OCI-LY1 (cell line): ENCODE measurements at regions not wholly inside any gene's neighbourhood (a gene's known extent, or its start where the extent isn't known, plus 50 kb on each side); places are given as distances from the start of the nearest gene placed in this dataset.

Experiments used
- H2AFZ ChIP-seq: fragments of 200-600 bp; sonication (generic), shearing (Covaris generic); 2 replicates; pipeline ENCODE4 v1.6.0; 2014; ENCODE audit warnings: antibody characterized with exemption, mild to moderate bottlenecking, low read length
- H3F3A ChIP-seq: fragments of 200-600 bp; sonication (generic), shearing (Covaris generic); 2 replicates; pipeline ENCODE4 v1.6.0; 2014; ENCODE audit warnings: mild to moderate bottlenecking, antibody characterized with exemption, low read length, moderate library complexity; ENCODE audit not compliant: insufficient read depth
- H3K27ac ChIP-seq: fragments of 200-600 bp; sonication (generic); 2 replicates; pipeline ENCODE4 v1.5.1; 2014; ENCODE audit warnings: low read length, mixed run types, mild to moderate bottlenecking, low read depth; ENCODE audit not compliant: poor library complexity, severe bottlenecking
- H3K27me3 ChIP-seq: fragments of 200-600 bp; sonication (generic); 2 replicates; pipeline ENCODE4 v1.6.0; 2014; ENCODE audit warnings: antibody characterized with exemption, mild to moderate bottlenecking, low read length, moderate library complexity; ENCODE audit not compliant: insufficient read depth
- H3K36me3 ChIP-seq: fragments of 200-600 bp; sonication (generic); 2 replicates; pipeline ENCODE4 v1.6.1; 2014; ENCODE audit warnings: mild to moderate bottlenecking, antibody characterized with exemption, low read length, moderate library complexity, mixed read lengths; ENCODE audit not compliant: insufficient read depth
- H3K4me1 ChIP-seq: fragments of 200-600 bp; sonication (generic); 2 replicates; pipeline ENCODE4 v1.5.1; 2014; ENCODE audit warnings: mild to moderate bottlenecking, low read length, moderate library complexity; ENCODE audit not compliant: insufficient read depth, severe bottlenecking
- H3K4me2 ChIP-seq: fragments of 200-600 bp; sonication (generic), shearing (Covaris generic); 2 replicates; pipeline ENCODE4 v1.6.1; 2014; ENCODE audit warnings: low read length
- H3K4me3 ChIP-seq: fragments of 200-600 bp; sonication (generic); 2 replicates; pipeline ENCODE4 v1.5.1; 2014; ENCODE audit warnings: low read length, low read depth, mild to moderate bottlenecking, mixed read lengths; ENCODE audit not compliant: poor library complexity, severe bottlenecking
- H3K79me2 ChIP-seq: fragments of 200-600 bp; shearing (Covaris generic); 2 replicates; pipeline ENCODE4 v1.6.1; 2016; ENCODE audit warnings: mixed run types, low read length, mixed read lengths; ENCODE audit not compliant: insufficient read depth
- H3K9ac ChIP-seq: fragments of 200-600 bp; sonication (generic), shearing (Covaris generic); 2 replicates; pipeline ENCODE4 v1.6.1; 2014; ENCODE audit warnings: mild to moderate bottlenecking, low read length, mixed read lengths
- H3K9me2 ChIP-seq: fragments of 200-600 bp; sonication (generic), shearing (Covaris generic); 2 replicates; pipeline ENCODE4 v1.6.1; 2014; ENCODE audit warnings: low read depth, mild to moderate bottlenecking, low read length, mixed read lengths
- H3K9me3 ChIP-seq: fragments of 200-600 bp; shearing (Covaris generic); 2 replicates; pipeline ENCODE4 v1.6.1; 2014; ENCODE audit warnings: low read length, mixed read lengths
- H4K20me1 ChIP-seq: fragments of 200-600 bp; sonication (generic), shearing (Covaris generic); 2 replicates; pipeline ENCODE4 v1.6.0; 2016; ENCODE audit warnings: mild to moderate bottlenecking, low read length; ENCODE audit not compliant: insufficient read depth
- CTCF ChIP-seq: fragments of 200-600 bp; sonication (generic), shearing (Covaris generic); IDR thresholded peaks from 2 replicates; pipeline ENCODE4 v1.5.1; 2017; ENCODE audit warnings: mild to moderate bottlenecking, antibody characterized with exemption, low read length, moderate library complexity, mixed read lengths
- EZH2 ChIP-seq: fragments of 200-600 bp; sonication (generic), shearing (Covaris generic); IDR thresholded peaks from 2 replicates; pipeline ENCODE4 v1.8.0; 2017; ENCODE audit warnings: borderline replicate concordance, mixed run types, mild to moderate bottlenecking, antibody characterized with exemption, low read length, moderate library complexity, mixed read lengths

GRCh38 chr1:57644667-57645066 lies 220.8 kb upstream of the DAB1 start:
- Histone ChIP-seq H3K4me1 (no peaks in the 10 kb centered on the region), H3K9me2 (no peaks in the 10 kb centered on the region), H3K4me3 (no peak overlapping the region), H3K9me3 (no peaks in the 10 kb centered on the region), H3K9ac (no peak overlapping the region), H3K4me2 (no peak overlapping the region), H3K27me3 (no peaks in the 10 kb centered on the region), H2AFZ (no peak overlapping the region), H4K20me1 (no peaks in the 10 kb centered on the region), H3F3A (no peaks in the 10 kb centered on the region), H3K36me3 (no peaks in the 10 kb centered on the region), H3K79me2 (no peaks in the 10 kb centered on the region), H3K27ac (no peak overlapping the region)
- TF ChIP-seq CTCF (no peak), EZH2 (no peak)

- Histone ChIP-seq H3K4me2 (no peak overlapping the region), H3K4me3 (no peak overlapping the region), H3K9me3 (no peaks in the 10 kb centered on the region), H3K27me3 (no peaks in the 10 kb centered on the region), H3K27ac (no peak overlapping the region), H3K9me2 (no peaks in the 10 kb centered on the region), H3K36me3 (no peaks in the 10 kb centered on the region), H2AFZ (no peak overlapping the region), H4K20me1 (no peaks in the 10 kb centered on the region), H3F3A (no peaks in the 10 kb centered on the region), H3K4me1 (no peaks in the 10 kb centered on the region), H3K79me2 (no peaks in the 10 kb centered on the region), H3K9ac (no peak overlapping the region)
- no peak for TF ChIP-seq CTCF
- TF ChIP-seq EZH2: no peak
Measured at GRCh38 chr1:57638239-57638638, 214.4 kb upstream of the DAB1 start.

DNA sequence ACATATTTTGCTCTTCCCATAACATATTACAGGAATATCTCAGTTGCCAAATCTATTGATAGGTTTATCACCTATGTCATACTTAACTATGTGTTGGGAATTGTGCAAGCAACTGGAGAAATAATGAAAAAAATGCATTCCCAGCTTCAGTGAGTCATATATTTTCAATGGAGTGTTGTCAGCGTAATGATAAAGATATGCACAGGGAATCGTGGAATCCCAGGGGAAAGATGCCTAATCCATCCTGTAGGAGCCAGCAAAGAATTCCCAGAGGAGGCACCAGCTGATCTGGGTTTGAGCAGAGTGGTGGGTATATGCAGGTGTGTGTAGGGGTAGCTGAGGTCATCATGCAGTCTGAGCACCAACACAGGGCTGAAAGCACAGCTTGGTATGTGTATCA lies 213.3 kb upstream of the DAB1 start:
- Histone ChIP-seq H3K9me2 (no peaks in the 10 kb centered on the region), H3K4me2 (no peak overlapping the region), H4K20me1 (no peaks in the 10 kb centered on the region), H3K9me3 (no peaks in the 10 kb centered on the region), H3K36me3 (no peaks in the 10 kb centered on the region), H3K9ac (no peak overlapping the region), H3K79me2 (no peaks in the 10 kb centered on the region), H3K4me1 (no peaks in the 10 kb centered on the region), H3K4me3 (no peak overlapping the region), H3K27me3 (no peaks in the 10 kb centered on the region), H2AFZ (no peak overlapping the region), H3K27ac (no peak overlapping the region), H3F3A (no peaks in the 10 kb centered on the region)
- TF ChIP-seq EZH2 (no peak), CTCF (no peak)
